ENCODE measurements at regions not wholly inside any gene's neighbourhood (a gene's known extent, or its start where the extent isn't known, plus 50 kb on each side); places are given as distances from the start of the nearest gene placed in this dataset.

DNA sequence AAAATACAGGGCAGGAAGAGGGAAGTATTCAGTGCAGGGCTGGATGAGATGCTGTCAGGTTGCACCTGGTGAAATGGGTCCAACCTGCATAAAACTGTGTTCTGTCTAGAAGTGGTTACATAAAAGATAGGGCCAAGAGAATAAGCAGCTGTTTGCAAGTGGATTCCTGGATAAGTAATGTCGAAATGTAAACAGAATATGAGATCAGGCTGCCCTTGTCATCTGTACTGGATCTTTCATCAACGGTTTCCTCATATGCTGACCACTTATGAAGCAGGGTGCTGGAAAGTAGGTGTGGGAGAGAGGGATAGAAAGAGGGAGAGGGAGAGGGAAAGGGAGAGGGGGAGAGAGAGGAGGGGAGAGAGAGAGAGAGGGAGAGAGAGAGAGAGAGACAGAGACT lies 349.8 kb upstream of the CPEB2 start:
- TF ChIP-seq, protein P1, sequence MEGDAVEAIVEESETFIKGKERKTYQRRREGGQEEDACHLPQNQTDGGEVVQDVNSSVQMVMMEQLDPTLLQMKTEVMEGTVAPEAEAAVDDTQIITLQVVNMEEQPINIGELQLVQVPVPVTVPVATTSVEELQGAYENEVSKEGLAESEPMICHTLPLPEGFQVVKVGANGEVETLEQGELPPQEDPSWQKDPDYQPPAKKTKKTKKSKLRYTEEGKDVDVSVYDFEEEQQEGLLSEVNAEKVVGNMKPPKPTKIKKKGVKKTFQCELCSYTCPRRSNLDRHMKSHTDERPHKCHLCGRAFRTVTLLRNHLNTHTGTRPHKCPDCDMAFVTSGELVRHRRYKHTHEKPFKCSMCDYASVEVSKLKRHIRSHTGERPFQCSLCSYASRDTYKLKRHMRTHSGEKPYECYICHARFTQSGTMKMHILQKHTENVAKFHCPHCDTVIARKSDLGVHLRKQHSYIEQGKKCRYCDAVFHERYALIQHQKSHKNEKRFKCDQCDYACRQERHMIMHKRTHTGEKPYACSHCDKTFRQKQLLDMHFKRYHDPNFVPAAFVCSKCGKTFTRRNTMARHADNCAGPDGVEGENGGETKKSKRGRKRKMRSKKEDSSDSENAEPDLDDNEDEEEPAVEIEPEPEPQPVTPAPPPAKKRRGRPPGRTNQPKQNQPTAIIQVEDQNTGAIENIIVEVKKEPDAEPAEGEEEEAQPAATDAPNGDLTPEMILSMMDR (conservative IDR thresholded peaks at IDR 0.05; ENCODE audit: low read depth, low read length) = no peak
- TF ChIP-seq EZH2 (IDR thresholded peaks at IDR 0.05; ENCODE audit: low read length, unreplicated experiment) (no peak), EZH2phosphoT487 (IDR thresholded peaks at IDR 0.05; ENCODE audit: borderline replicate concordance, low read length) (no peak)
